ENCODE measurements at regions not wholly inside any gene's neighbourhood (a gene's known extent, or its start where the extent isn't known, plus 50 kb on each side); places are given as distances from the start of the nearest gene placed in this dataset.

- Mint-ChIP-seq H3K27me3 (peaks cover 3 to 24% (median 16%) of the 10 kb centered on the region in 3 donors), H3K4me3 (no peak overlapping the region), H3K9me3 (no peaks in the 10 kb centered on the region), H3K27ac (no peak overlapping the region), H3K36me3 (no peaks in the 10 kb centered on the region), H3K4me1 (peaks cover 0 to 3% (median 0%) of the 10 kb centered on the region in 3 donors)
- ATAC-seq (ENCODE audit: low read depth in 2 of 2) (no peak), DNase-seq (no peak)
These were observed 197.2 kb downstream of the TEX29 start for GRCh38 chr13:111517641-111518010.

GRCh38 chr13:111518161-111518792, 197.8 kb downstream of the TEX29 start:
- H3K36me3 Mint-ChIP-seq = no peaks in the 10 kb centered on the region
- DNase-seq (no peak), ATAC-seq (ENCODE audit: low read depth in 2 of 2) (no peak)
- H3K27ac Mint-ChIP-seq = peak overlapping the region in 1 of 6 donors; percentile 53
- no peak overlapping the region for H3K4me3 Mint-ChIP-seq
- H3K27me3 Mint-ChIP-seq = peaks cover 7 to 18% (median 16%) of the 10 kb centered on the region in 3 donors
- H3K4me1 Mint-ChIP-seq = peaks cover 0 to 3% (median 0%) of the 10 kb centered on the region in 3 donors
- H3K9me3 Mint-ChIP-seq = no peaks in the 10 kb centered on the region

GRCh38 chr13:111519041-111519440, 198.6 kb downstream of the TEX29 start:
- H3K36me3 Mint-ChIP-seq = no peaks in the 10 kb centered on the region
- DNase-seq (no peak), ATAC-seq (ENCODE audit: low read depth in 2 of 2) (no peak)
- no peaks in the 10 kb centered on the region for H3K9me3 Mint-ChIP-seq
- H3K4me1 Mint-ChIP-seq = peaks cover 0 to 3% (median 0%) of the 10 kb centered on the region in 3 donors
- H3K4me3 Mint-ChIP-seq = no peak overlapping the region
- H3K27ac Mint-ChIP-seq = no peak overlapping the region
- peaks cover 8 to 16% (median 16%) of the 10 kb centered on the region in 3 donors for H3K27me3 Mint-ChIP-seq

GRCh38 chr13:111519490-111520170, 199.2 kb downstream of the TEX29 start:
- no peak for DNase-seq
- peaks cover 8 to 16% (median 11%) of the 10 kb centered on the region in 3 donors for H3K27me3 Mint-ChIP-seq
- H3K4me1 Mint-ChIP-seq = peaks cover 0 to 3% (median 0%) of the 10 kb centered on the region in 3 donors
- H3K27ac Mint-ChIP-seq = peak overlapping the region in 1 of 6 donors; percentile 57
- no peak overlapping the region for H3K4me3 Mint-ChIP-seq
- no peaks in the 10 kb centered on the region for H3K36me3 Mint-ChIP-seq
- no peaks in the 10 kb centered on the region for H3K9me3 Mint-ChIP-seq
- ATAC-seq (ENCODE audit: low read depth in 2 of 2) = no peak

GRCh38 chr13:111521030-111521429, 200.6 kb downstream of the TEX29 start:
- DNase-seq = no peak
- no peaks in the 10 kb centered on the region for H3K4me1 Mint-ChIP-seq
- H3K27ac Mint-ChIP-seq = no peak overlapping the region
- no peaks in the 10 kb centered on the region for H3K9me3 Mint-ChIP-seq
- H3K36me3 Mint-ChIP-seq = no peaks in the 10 kb centered on the region
- ATAC-seq (ENCODE audit: low read depth in 2 of 2) = no peak
- H3K27me3 Mint-ChIP-seq = peaks cover 5 to 8% (median 8%) of the 10 kb centered on the region in 3 donors
- no peak overlapping the region for H3K4me3 Mint-ChIP-seq

- ATAC-seq (ENCODE audit: low read depth in 2 of 2) = no peak
- no peaks in the 10 kb centered on the region for H3K36me3 Mint-ChIP-seq
These were observed 201.3 kb downstream of the TEX29 start for GRCh38 chr13:111521691-111522229.

GRCh38 chr13:111525320-111526118, 205.1 kb downstream of the TEX29 start:
- H3K9me3 Mint-ChIP-seq = no peaks in the 10 kb centered on the region
- ATAC-seq (ENCODE audit: low read depth in 2 of 2) (no peak), DNase-seq (no peak)
- peaks cover 13 to 14% (median 14%) of the 10 kb centered on the region in 3 donors for H3K27me3 Mint-ChIP-seq
- no peak overlapping the region for H3K4me3 Mint-ChIP-seq
- no peaks in the 10 kb centered on the region for H3K4me1 Mint-ChIP-seq
- H3K36me3 Mint-ChIP-seq = no peaks in the 10 kb centered on the region
- no peak overlapping the region for H3K27ac Mint-ChIP-seq

More at GRCh38 chr13:111521691-111522229, 201.3 kb downstream of the TEX29 start:
- Mint-ChIP-seq H3K27me3 (peaks cover 5 to 8% (median 8%) of the 10 kb centered on the region in 3 donors), H3K9me3 (no peaks in the 10 kb centered on the region), H3K27ac (no peak overlapping the region), H3K4me3 (no peak overlapping the region), H3K4me1 (no peaks in the 10 kb centered on the region)
- DNase-seq = no peak

- Mint-ChIP-seq H3K4me1 (no peaks in the 10 kb centered on the region), H3K27ac (no peak overlapping the region), H3K9me3 (no peaks in the 10 kb centered on the region), H3K27me3 (peaks cover 12 to 19% (median 14%) of the 10 kb centered on the region in 3 donors), H3K4me3 (no peak overlapping the region), H3K36me3 (no peaks in the 10 kb centered on the region)
- ATAC-seq (ENCODE audit: low read depth in 2 of 2) = no peak
- DNase-seq = no peak
These were observed 206.5 kb downstream of the TEX29 start for GRCh38 chr13:111526922-111527321.

GRCh38 chr13:111527614-111528229, 207.3 kb downstream of the TEX29 start:
- no peak overlapping the region for H3K27ac Mint-ChIP-seq
- H3K36me3 Mint-ChIP-seq = no peaks in the 10 kb centered on the region
- no peak for DNase-seq
- H3K4me3 Mint-ChIP-seq = no peak overlapping the region
- H3K9me3 Mint-ChIP-seq = no peaks in the 10 kb centered on the region
- ATAC-seq (ENCODE audit: low read depth in 2 of 2) = no peak
- no peaks in the 10 kb centered on the region for H3K4me1 Mint-ChIP-seq
- peaks cover 15 to 19% (median 15%) of the 10 kb centered on the region in 3 donors for H3K27me3 Mint-ChIP-seq

GRCh38 chr13:111528513-111528912, 208.1 kb downstream of the TEX29 start:
- peaks cover 18 to 26% (median 23%) of the 10 kb centered on the region in 3 donors for H3K27me3 Mint-ChIP-seq
- no peak overlapping the region for H3K4me3 Mint-ChIP-seq
- H3K4me1 Mint-ChIP-seq = no peaks in the 10 kb centered on the region
- no peaks in the 10 kb centered on the region for H3K36me3 Mint-ChIP-seq
- H3K27ac Mint-ChIP-seq = peak overlapping the region in 1 of 6 donors; percentile 26
- ATAC-seq (ENCODE audit: low read depth in 2 of 2) (no peak), DNase-seq (no peak)
- H3K9me3 Mint-ChIP-seq = no peaks in the 10 kb centered on the region

- H3K27me3 Mint-ChIP-seq = peaks cover 24 to 35% (median 33%) of the 10 kb centered on the region in 3 donors
- ATAC-seq (ENCODE audit: low read depth in 2 of 2) (no peak), DNase-seq (no peak)
- no peak overlapping the region for H3K27ac Mint-ChIP-seq
- H3K36me3 Mint-ChIP-seq = no peaks in the 10 kb centered on the region
- H3K4me3 Mint-ChIP-seq = no peak overlapping the region
- H3K4me1 Mint-ChIP-seq = peaks cover 0 to 2% (median 0%) of the 10 kb centered on the region in 3 donors
- peaks cover 0 to 2% (median 0%) of the 10 kb centered on the region in 7 donors for H3K9me3 Mint-ChIP-seq
These were observed 209.9 kb downstream of the TEX29 start for GRCh38 chr13:111530137-111530870.

- Mint-ChIP-seq H3K27me3 (peaks cover 34 to 43% (median 38%) of the 10 kb centered on the region in 3 donors), H3K4me1 (peaks cover 0 to 2% (median 0%) of the 10 kb centered on the region in 3 donors), H3K9me3 (peaks cover 0 to 3% (median 0%) of the 10 kb centered on the region in 7 donors), H3K36me3 (no peaks in the 10 kb centered on the region), H3K4me3 (no peak overlapping the region), H3K27ac (no peak overlapping the region)
- ATAC-seq (ENCODE audit: low read depth in 2 of 2) = no peak
- no peak for DNase-seq
These were observed 211.1 kb downstream of the TEX29 start for GRCh38 chr13:111531505-111531904.
